DND-41 (cell line): ENCODE measurements at regions not wholly inside any gene's neighbourhood (a gene's known extent, or its start where the extent isn't known, plus 50 kb on each side); places are given as distances from the start of the nearest gene placed in this dataset.

Experiments used
- ATAC-seq: fragments of 200-7000 bp; cut with Tn5 transposase; 3 replicates; pipeline ENCODE4 v1.9.1; 2021; ENCODE audit warnings: low read depth; ENCODE audit not compliant: insufficient read depth
- DNase-seq: peaks from one replicate; pipeline ENCODE4 v3.0.0-alpha.2; 2020
- H2AFZ ChIP-seq: 2 replicates; pipeline ENCODE4 v1.6.0; 2012; ENCODE audit warnings: low read depth, low read length
- H3K27ac ChIP-seq: 2 replicates; pipeline ENCODE4 v1.5.1; 2012; ENCODE audit warnings: low read length, inconsistent platforms
- H3K27me3 ChIP-seq: fragments of 200-600 bp; sonication (generic); 2 replicates; pipeline ENCODE4 v1.6.0; 2012; ENCODE audit warnings: low read length, mild to moderate bottlenecking, inconsistent platforms; ENCODE audit not compliant: insufficient read depth, poor library complexity
- H3K36me3 ChIP-seq: 2 replicates; pipeline ENCODE4 v1.5.1; 2012; ENCODE audit warnings: low read length, inconsistent platforms; ENCODE audit not compliant: insufficient read depth
- H3K4me1 ChIP-seq: 2 replicates; pipeline ENCODE4 v1.5.1; 2012; ENCODE audit warnings: mild to moderate bottlenecking, low read length; ENCODE audit not compliant: insufficient read depth
- H3K4me2 ChIP-seq: 2 replicates; pipeline ENCODE4 v1.6.0; 2012; ENCODE audit warnings: mild to moderate bottlenecking, moderate library complexity, low read length, inconsistent platforms; ENCODE audit not compliant: insufficient read depth
- H3K4me3 ChIP-seq, 2 experiments: fragments of 200-600 bp in 1 of 2; shearing (Covaris generic) in 1 of 2; 2 replicates each; pipeline ENCODE4 v1.5.1; 2012 to 2016; ENCODE audit warnings: inconsistent platforms in 2 of 2, low read length in 2 of 2, mild to moderate bottlenecking in 2 of 2, low read depth in 1 of 2, moderate library complexity in 1 of 2
- H3K79me2 ChIP-seq: 2 replicates; pipeline ENCODE4 v1.6.0; 2012; ENCODE audit warnings: low read length, inconsistent platforms; ENCODE audit not compliant: insufficient read depth
- H3K9ac ChIP-seq: 2 replicates; pipeline ENCODE4 v1.6.0; 2012; ENCODE audit warnings: low read depth, mild to moderate bottlenecking, inconsistent platforms, low read length, moderate library complexity
- H3K9me3 ChIP-seq: 2 replicates; pipeline ENCODE4 v1.5.1; 2012; ENCODE audit warnings: low read length, moderate library complexity, mild to moderate bottlenecking, inconsistent platforms; ENCODE audit not compliant: insufficient read depth, severe bottlenecking
- H4K20me1 ChIP-seq: 2 replicates; pipeline ENCODE4 v1.6.0; 2012; ENCODE audit warnings: low read length; ENCODE audit not compliant: insufficient read depth
- CTCF ChIP-seq: IDR thresholded peaks from 2 replicates; pipeline ENCODE4 v1.5.1; 2012; ENCODE audit warnings: borderline replicate concordance, low read length, moderate library complexity, mild to moderate bottlenecking; ENCODE audit not compliant: poor library complexity, severe bottlenecking; ENCODE audit errors: extremely low read depth
- EZH2 ChIP-seq: IDR thresholded peaks from 3 replicates; pipeline ENCODE4 v1.6.1; 2012; ENCODE audit warnings: borderline replicate concordance, low read depth, mild to moderate bottlenecking, moderate library complexity, low read length, inconsistent platforms; ENCODE audit not compliant: severe bottlenecking

DNA sequence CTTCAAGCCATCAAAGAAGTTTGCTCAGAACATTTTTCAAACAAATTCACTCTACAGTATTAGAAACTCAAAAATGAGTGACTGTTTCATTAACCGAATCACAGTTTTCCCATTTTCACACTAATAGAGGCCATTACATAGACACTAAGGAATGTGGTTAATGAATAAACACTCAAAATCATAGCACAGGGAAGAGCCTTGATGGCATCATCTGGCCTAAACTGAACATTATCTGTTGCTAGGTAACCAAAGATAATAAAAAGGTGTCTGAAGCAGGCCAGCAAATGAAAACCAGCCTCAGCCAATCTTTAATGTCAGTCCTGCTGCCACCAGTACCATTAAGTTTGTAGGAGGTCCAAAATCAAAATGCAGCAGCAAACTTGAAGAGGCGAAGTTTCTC lies 492.4 kb upstream of the STEAP1 start:
- H4K20me1 ChIP-seq = no peaks in the 10 kb centered on the region
- no peak for TF ChIP-seq EZH2
- no peak for TF ChIP-seq CTCF
- no peak overlapping the region for H2AFZ ChIP-seq
- DNase-seq = no peak
- ATAC-seq = no peak
- no peak overlapping the region for H3K27ac ChIP-seq
- no peak overlapping the region for H3K9ac ChIP-seq
- no peak overlapping the region for H3K4me3 ChIP-seq
- H3K4me1 ChIP-seq = no peaks in the 10 kb centered on the region
- no peak overlapping the region for H3K4me2 ChIP-seq
- H3K27me3 ChIP-seq = no peaks in the 10 kb centered on the region
- H3K79me2 ChIP-seq = no peaks in the 10 kb centered on the region
- H3K9me3 ChIP-seq = no peaks in the 10 kb centered on the region
- H3K36me3 ChIP-seq = no peaks in the 10 kb centered on the region

DNA sequence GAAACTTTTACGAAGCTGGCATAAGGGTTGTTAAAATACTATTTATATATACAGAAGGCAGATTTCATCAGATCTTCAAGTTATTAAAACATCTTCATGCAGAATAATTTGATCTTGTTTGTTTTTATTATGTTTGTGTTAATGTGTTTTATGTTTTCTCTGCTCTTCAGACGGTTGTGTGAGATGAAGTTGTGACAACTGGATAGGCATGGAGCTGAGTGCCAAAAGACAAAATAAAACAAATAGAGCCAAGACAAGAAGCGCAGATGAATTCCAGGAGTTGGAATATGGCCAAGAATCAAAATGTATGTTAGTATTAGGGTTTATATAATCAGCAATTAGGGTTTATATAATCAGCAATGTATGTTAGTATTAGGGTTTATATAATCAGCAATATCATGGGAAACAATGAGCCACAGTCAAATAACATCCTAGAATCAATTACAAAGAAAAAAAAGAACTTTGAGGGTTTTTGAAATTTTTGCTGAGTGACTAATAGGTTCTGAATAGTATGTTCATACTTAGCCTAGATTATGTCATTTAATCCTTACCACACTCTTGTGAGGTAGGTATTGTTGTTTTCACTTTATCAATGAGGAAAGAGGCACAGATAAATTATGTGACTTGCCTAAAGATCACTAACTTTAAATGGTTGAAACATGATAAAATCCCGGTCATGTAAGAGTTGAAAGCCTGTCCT lies 488.0 kb upstream of the STEAP1 start:
- Histone ChIP-seq H2AFZ (no peak overlapping the region), H3K4me2 (no peak overlapping the region), H3K27ac (no peak overlapping the region), H3K4me1 (no peaks in the 10 kb centered on the region), H3K9ac (no peak overlapping the region), H3K4me3 (no peak overlapping the region), H3K27me3 (no peaks in the 10 kb centered on the region), H3K9me3 (no peaks in the 10 kb centered on the region), H4K20me1 (no peaks in the 10 kb centered on the region), H3K79me2 (no peaks in the 10 kb centered on the region), H3K36me3 (no peaks in the 10 kb centered on the region)
- TF ChIP-seq EZH2 = no peak
- no peak for TF ChIP-seq CTCF
- ATAC-seq (no peak), DNase-seq (no peak)

GRCh38 chr7:89680161-89680560 lies 474.1 kb upstream of the STEAP1 start:
- Histone ChIP-seq H2AFZ (no peak overlapping the region), H4K20me1 (no peaks in the 10 kb centered on the region), H3K9ac (no peak overlapping the region), H3K4me1 (no peaks in the 10 kb centered on the region), H3K4me2 (no peak overlapping the region), H3K4me3 (no peak overlapping the region), H3K27ac (no peak overlapping the region), H3K36me3 (no peaks in the 10 kb centered on the region), H3K27me3 (no peaks in the 10 kb centered on the region), H3K9me3 (no peaks in the 10 kb centered on the region), H3K79me2 (no peaks in the 10 kb centered on the region)
- TF ChIP-seq CTCF (no peak), EZH2 (no peak)
- DNase-seq (no peak), ATAC-seq (no peak)
